Esophagus squamous epithelium (tissue), 5 donors: ENCODE measurements at regions not wholly inside any gene's neighbourhood (a gene's known extent, or its start where the extent isn't known, plus 50 kb on each side); places are given as distances from the start of the nearest gene placed in this dataset.

ENCODE experiments used
- DNase-seq: peaks from one replicate; lab custom pipeline; 2025; lab: John Stamatoyannopoulos, UW
- H3K27ac ChIP-seq, 4 donors: fragments of 200-600 bp; sonication (generic); one replicate each; pipeline ENCODE4 v1.5.1; 2016 to 2019; ENCODE audit warnings: mild to moderate bottlenecking in 1 of 4
- H3K27me3 ChIP-seq, 4 donors: fragments of 200-600 bp; sonication (generic); 1 replicate in 3 of 4; 2 replicates in 1 of 4; pipeline versions ENCODE4 v1.5.1 to v1.6.0; 2017 to 2021; ENCODE audit warnings: antibody characterized with exemption in 1 of 4
- H3K36me3 ChIP-seq, 3 donors: fragments of 200-600 bp; sonication (generic); one replicate each; pipeline ENCODE4 v1.5.1; 2016 to 2019
- H3K4me1 ChIP-seq, 3 donors: fragments of 200-600 bp; sonication (generic); one replicate each; pipeline ENCODE4 v1.5.1; 2017 to 2019
- H3K4me3 ChIP-seq, 4 donors: fragments of 200-600 bp; sonication (generic); 1 replicate in 3 of 4; 2 replicates in 1 of 4; pipeline ENCODE4 v1.5.1; 2016 to 2019; ENCODE audit warnings: mild to moderate bottlenecking in 2 of 4, moderate library complexity in 1 of 4
- H3K9me3 ChIP-seq, 3 donors: fragments of 200-600 bp; sonication (generic); one replicate each; pipeline ENCODE4 v1.5.1; 2016 to 2019
- CTCF ChIP-seq, 6 experiments: fragments of 450-650 bp in 4 of 6; fragments of 200-600 bp in 2 of 6; sonication (generic) in 2 of 6; IDR thresholded peaks; one replicate each; pipeline ENCODE4 v1.5.1; 2016 to 2019; ENCODE audit warnings: antibody characterized with exemption in 6 of 6, mild to moderate bottlenecking in 4 of 6, moderate library complexity in 4 of 6
- POLR2A ChIP-seq, 4 donors: fragments of 450-650 bp; IDR thresholded peaks; one replicate each; pipeline ENCODE4 v1.6.1; 2017; ENCODE audit warnings: antibody characterized with exemption in 4 of 4, mild to moderate bottlenecking in 4 of 4, moderate library complexity in 3 of 4
- WGBS, 2 donors: methylation state at CpG; one replicate each; pipeline ENCODE4 v1.1.5; 2018; 5-methylcytosine and 5-hydroxymethylcytosine counted together
- intact Hi-C: fragments of 100-400 bp; cut with DNase I; formaldehyde crosslinking; loops from one replicate; pipeline ENCODE4 v1.15.0; 2022
- donor health status: DM: yes; HTN: yes; CAD: no.

GRCh38 chr5:30594331-30594730, 599.2 kb upstream of the CDH6 start:
- H3K9me3 ChIP-seq: no peaks in the 10 kb centered on the region
- no peaks in the 10 kb centered on the region for H3K27me3 ChIP-seq

GRCh38 chr5:30592833-30593232, 600.7 kb upstream of the CDH6 start:
- 41 to 57% methylated on average over 3 of the region's 3 CpGs for WGBS, 2 donors

More at GRCh38 chr5:30594331-30594730, 599.2 kb upstream of the CDH6 start:
- WGBS, 2 donors: 39 to 40% methylated on average over 2 of the region's 2 CpGs
- TF ChIP-seq CTCF (IDR thresholded peaks at IDR 0.05): no peak
- TF ChIP-seq POLR2A (IDR thresholded peaks at IDR 0.05): no peak
- Histone ChIP-seq H3K4me1 (no peaks in the 10 kb centered on the region), H3K4me3 (no peak overlapping the region), H3K27ac (no peak overlapping the region), H3K36me3 (no peaks in the 10 kb centered on the region)
- DNase-seq: no peak
- intact Hi-C loops: no loop called here

GRCh38 chr5:30581198-30581935, 612.1 kb upstream of the CDH6 start:
- 20 to 25% methylated on average over 8 of the region's 8 CpGs for WGBS, 2 donors
- no peak overlapping the region for H3K4me3 ChIP-seq
- H3K36me3 ChIP-seq: no peaks in the 10 kb centered on the region
- intact Hi-C loops: no loop called here
- no peak for TF ChIP-seq POLR2A (IDR thresholded peaks at IDR 0.05)
- TF ChIP-seq CTCF (IDR thresholded peaks at IDR 0.05): no peak
- H3K4me1 ChIP-seq: no peaks in the 10 kb centered on the region
- H3K9me3 ChIP-seq: no peaks in the 10 kb centered on the region
- H3K27ac ChIP-seq: no peak overlapping the region
- H3K27me3 ChIP-seq: no peaks in the 10 kb centered on the region
- no peak for DNase-seq

More at GRCh38 chr5:30592833-30593232, 600.7 kb upstream of the CDH6 start:
- H3K4me1 ChIP-seq: no peaks in the 10 kb centered on the region
- H3K36me3 ChIP-seq: no peaks in the 10 kb centered on the region
- H3K9me3 ChIP-seq: no peaks in the 10 kb centered on the region
- no peak overlapping the region for H3K27ac ChIP-seq
- DNase-seq: no peak
- H3K4me3 ChIP-seq: no peak overlapping the region
- intact Hi-C loops: no loop called here
- TF ChIP-seq CTCF (IDR thresholded peaks at IDR 0.05): no peak
- TF ChIP-seq POLR2A (IDR thresholded peaks at IDR 0.05): no peak
- no peaks in the 10 kb centered on the region for H3K27me3 ChIP-seq

- no peak for DNase-seq
- Histone ChIP-seq H3K27me3 (no peaks in the 10 kb centered on the region), H3K4me3 (no peak overlapping the region), H3K9me3 (no peaks in the 10 kb centered on the region), H3K4me1 (no peaks in the 10 kb centered on the region), H3K27ac (no peak overlapping the region), H3K36me3 (no peaks in the 10 kb centered on the region)
- no peak for TF ChIP-seq CTCF (IDR thresholded peaks at IDR 0.05)
- TF ChIP-seq POLR2A (IDR thresholded peaks at IDR 0.05): no peak
- intact Hi-C loops: no loop called here
- 45 to 57% methylated on average over 1 of the region's 1 CpG for WGBS, 2 donors
Measured at GRCh38 chr5:30574761-30575160, 618.7 kb upstream of the CDH6 start.

- H3K4me1 ChIP-seq: no peaks in the 10 kb centered on the region
- WGBS, 2 donors: 11 to 37% methylated on average over 1 of the region's 1 CpG
Measured at GRCh38 chr5:30572279-30572678, 621.2 kb upstream of the CDH6 start.

More at GRCh38 chr5:30572279-30572678, 621.2 kb upstream of the CDH6 start:
- Histone ChIP-seq H3K9me3 (peaks cover 0 to 5% (median 0%) of the 10 kb centered on the region in 3 donors), H3K36me3 (no peaks in the 10 kb centered on the region), H3K27me3 (no peaks in the 10 kb centered on the region), H3K27ac (no peak overlapping the region), H3K4me3 (no peak overlapping the region)
- intact Hi-C loops: no loop called here
- DNase-seq: no peak
- TF ChIP-seq CTCF (IDR thresholded peaks at IDR 0.05) (no peak), POLR2A (IDR thresholded peaks at IDR 0.05) (no peak)
